T-cell (primary cell): ENCODE measurements at regions not wholly inside any gene's neighbourhood (a gene's known extent, or its start where the extent isn't known, plus 50 kb on each side); places are given as distances from the start of the nearest gene placed in this dataset.

Experiments used
- ATAC-seq, 4 experiments: fragments of 200-7000 bp in 3 of 4; fragments of 150-1000 bp in 1 of 4; cut with Tn5 transposase; replicated peaks in 1 of 4; 1 replicate in 3 of 4; 2 replicates in 1 of 4; pipeline ENCODE4 v1.10.0; 2021; ENCODE audit warnings: moderate library complexity in 3 of 4, mild to moderate bottlenecking in 2 of 4, moderate number of reproducible peaks in 1 of 4
- CTCF ChIA-PET, 2 donors: fragments of 300-600 bp; sonication (Branson Sonifier 250); formaldehyde crosslinking; loops; one replicate each; lab custom pipeline; 2022; ENCODE audit warnings: antibody characterized with exemption in 2 of 2; lab: Charles Lee
- POLR2A ChIA-PET, 2 donors: fragments of 300-600 bp; sonication (Branson Sonifier 250); formaldehyde crosslinking; loops; one replicate each; lab custom pipeline; 2022; ENCODE audit warnings: antibody characterized with exemption in 2 of 2; lab: Charles Lee
- DNase-seq, 35 experiments: peaks; one replicate each; pipeline versions ENCODE4 v3.0.0 to v3.0.0-alpha.2; 2013 to 2023
- H3K27ac ChIP-seq: one replicate; pipeline ENCODE4 v1.5.1; 2013; ENCODE audit warnings: low read length
- H3K27me3 ChIP-seq, 2 experiments: replicated peaks in 1 of 2; 1 replicate in 1 of 2; 2 replicates in 1 of 2; pipeline versions ENCODE4 v1.6.1 to v1.7.0; 2013; ENCODE audit warnings: low read length in 1 of 2, mixed read lengths in 1 of 2; ENCODE audit not compliant: control insufficient read depth in 2 of 2, insufficient read depth in 2 of 2; ENCODE audit errors: extremely low read depth in 1 of 2
- H3K36me3 ChIP-seq, 2 donors: 1 replicate in 1 of 2; 2 replicates in 1 of 2; pipeline versions ENCODE4 v1.6.1 to v1.7.0; 2013; ENCODE audit warnings: low read length in 1 of 2; ENCODE audit not compliant: control insufficient read depth in 2 of 2, insufficient read depth in 1 of 2; ENCODE audit errors: extremely low read depth in 1 of 2
- H3K4me1 ChIP-seq, 2 experiments: 1 replicate in 1 of 2; 2 replicates in 1 of 2; pipeline versions ENCODE4 v1.6.1 to v1.7.0; 2013; ENCODE audit warnings: low read length in 2 of 2, mixed read lengths in 1 of 2; ENCODE audit not compliant: insufficient read depth in 2 of 2, control insufficient read depth in 1 of 2; ENCODE audit errors: extremely low read depth in 1 of 2
- H3K4me3 ChIP-seq, 2 donors: 1 replicate in 1 of 2; 2 replicates in 1 of 2; pipeline versions ENCODE4 v1.5.1 to v1.7.0; 2013; ENCODE audit warnings: mild to moderate bottlenecking in 2 of 2, low read length in 1 of 2, moderate library complexity in 1 of 2; ENCODE audit not compliant: control insufficient read depth in 1 of 2; ENCODE audit errors: extremely low read depth in 1 of 2
- H3K9me3 ChIP-seq: 2 replicates; pipeline ENCODE4 v1.7.0; 2013
- H3K27ac Mint-ChIP-seq, 2 donors: one replicate each; pipeline ENCODE4 v1.8.0; 2020 to 2021; ENCODE audit warnings: mild to moderate bottlenecking in 2 of 2, mixed read lengths in 2 of 2
- H3K27me3 Mint-ChIP-seq, 2 donors: one replicate each; pipeline ENCODE4 v1.8.0; 2021 to 2022; ENCODE audit warnings: mixed read lengths in 2 of 2
- H3K36me3 Mint-ChIP-seq: one replicate; pipeline ENCODE4 v1.8.0; 2021; ENCODE audit warnings: mixed read lengths
- H3K4me1 Mint-ChIP-seq, 3 donors: one replicate each; pipeline ENCODE4 v1.8.0; 2020 to 2022; ENCODE audit warnings: mixed read lengths in 3 of 3, mild to moderate bottlenecking in 1 of 3
- H3K4me3 Mint-ChIP-seq, 3 donors: one replicate each; pipeline ENCODE4 v1.8.0; 2020 to 2022; ENCODE audit warnings: mild to moderate bottlenecking in 3 of 3, mixed read lengths in 3 of 3, moderate library complexity in 3 of 3
- H3K9me3 Mint-ChIP-seq, 3 donors: one replicate each; pipeline ENCODE4 v1.8.0; 2020 to 2022; ENCODE audit warnings: mixed read lengths in 3 of 3
- WGBS: methylation state at CpG from one replicate; pipeline ENCODE4 v1.1.5; 2013; ENCODE audit warnings: missing lambda C conversion rate; ENCODE audit not compliant: insufficient coverage; 5-methylcytosine and 5-hydroxymethylcytosine counted together

DNA sequence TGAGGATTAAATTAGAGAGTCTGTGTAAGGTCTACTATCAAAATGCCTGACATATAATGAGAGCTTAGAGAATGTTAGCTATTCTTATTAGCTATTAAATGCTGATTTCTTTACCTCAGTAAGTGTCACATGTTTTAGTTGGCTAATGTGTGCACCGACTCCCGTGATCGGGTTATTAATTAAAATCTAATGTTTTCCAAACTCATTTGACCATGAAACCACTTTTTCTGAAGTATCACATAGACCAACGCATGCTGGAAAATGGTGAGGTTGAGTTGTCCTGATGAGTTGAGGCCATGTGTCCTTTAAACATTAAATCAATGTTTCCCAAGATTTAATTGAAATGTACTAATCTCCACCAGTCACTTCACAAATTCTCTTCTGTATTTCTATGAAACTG lies 84.8 kb upstream of the C1QTNF7 start:
- Mint-ChIP-seq H3K9me3 (no peaks in the 10 kb centered on the region), H3K27ac (no peak overlapping the region), H3K4me3 (no peak overlapping the region), H3K4me1 (no peaks in the 10 kb centered on the region), H3K27me3 (peaks cover 0 to 4% of the 10 kb centered on the region in 2 donors), H3K36me3 (no peaks in the 10 kb centered on the region)
- no peaks in the 10 kb centered on the region for H3K9me3 ChIP-seq
- POLR2A ChIA-PET, result interaction anchor here in 1 of 2 donors (0.7 kb wide), 1 partner anchor 1715 kb away, joined by 3 read pairs; no protein-coding TSS in a partner anchor
- H3K27me3 ChIP-seq, result peaks cover 0 to 7% of the 10 kb centered on the region in 2 experiments
- H3K4me1 ChIP-seq, result no peaks in the 10 kb centered on the region
- no peak overlapping the region for H3K4me3 ChIP-seq
- DNase-seq (no peak), ATAC-seq (no peak)
- WGBS, result no CpG with 5 or more reads among the region's 4 CpGs
- CTCF ChIA-PET, result interaction anchor here (0.9 to 1.0 kb wide), 2 partner anchors 18 to 70 kb away, joined by 3 to 4 read pairs; no protein-coding TSS in a partner anchor
- H3K36me3 ChIP-seq, result no peaks in the 10 kb centered on the region
- no peak overlapping the region for H3K27ac ChIP-seq

DNA sequence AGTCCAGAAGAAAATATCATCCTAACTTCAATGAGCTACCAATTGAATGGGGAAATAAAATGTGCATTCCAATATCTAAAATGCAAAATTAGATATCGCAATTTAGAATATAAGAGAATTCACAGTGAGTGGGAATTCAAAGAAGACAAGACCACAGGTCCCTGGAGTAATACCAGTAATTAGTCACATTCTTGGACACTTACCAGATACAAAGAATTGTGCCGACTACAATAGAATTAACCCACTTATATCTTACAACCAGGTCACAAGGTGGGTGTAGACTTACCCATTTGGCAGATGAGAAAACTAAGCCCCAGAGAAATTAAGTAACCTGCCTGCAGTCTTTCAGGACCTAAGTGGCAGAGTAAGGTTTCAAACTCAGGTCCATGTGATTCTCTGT lies 84.3 kb upstream of the C1QTNF7 start:
- POLR2A ChIA-PET, result no interaction called here

DNA sequence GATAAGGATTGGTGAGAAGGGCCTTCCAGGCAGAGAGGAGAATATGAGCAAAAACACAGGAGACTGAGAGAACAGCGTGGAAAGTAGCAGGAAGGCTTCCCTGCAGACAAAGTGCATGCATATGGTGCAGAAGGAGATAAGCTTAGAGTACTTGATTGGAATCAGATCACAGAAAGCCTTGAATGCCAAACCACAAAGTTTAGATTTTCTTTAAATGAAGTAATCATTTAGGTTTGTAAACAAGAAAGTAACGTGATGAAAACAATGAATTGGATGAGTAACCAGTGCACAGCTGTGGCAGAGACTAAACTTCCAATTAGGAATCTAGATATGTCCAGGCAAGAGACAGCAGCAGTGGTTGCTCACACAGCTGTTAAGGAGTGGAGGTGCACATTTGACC lies 83.8 kb upstream of the C1QTNF7 start:
- H3K27ac ChIP-seq, result no peak overlapping the region
- H3K4me3 Mint-ChIP-seq, result no peak overlapping the region
- POLR2A ChIA-PET, result no interaction called here
- H3K4me3 ChIP-seq, result no peak overlapping the region
- CTCF ChIA-PET, result no interaction called here
- no peaks in the 10 kb centered on the region for H3K36me3 Mint-ChIP-seq
- no peaks in the 10 kb centered on the region for H3K9me3 Mint-ChIP-seq
- no peaks in the 10 kb centered on the region for H3K4me1 ChIP-seq
- 37% methylated on average over 2 of the region's 2 CpGs for WGBS
- peaks cover 0 to 4% of the 10 kb centered on the region in 2 donors for H3K27me3 Mint-ChIP-seq
- H3K4me1 Mint-ChIP-seq, result peaks cover 0 to under 1% (median under 1%) of the 10 kb centered on the region in 3 donors
- DNase-seq (no peak), ATAC-seq (no peak)
- H3K27me3 ChIP-seq, result peaks cover 0 to 7% of the 10 kb centered on the region in 2 experiments
- H3K27ac Mint-ChIP-seq, result no peak overlapping the region
- no peaks in the 10 kb centered on the region for H3K9me3 ChIP-seq
- H3K36me3 ChIP-seq, result no peaks in the 10 kb centered on the region

More for the DNA sequence above, 84.3 kb upstream of the C1QTNF7 start:
- Mint-ChIP-seq H3K27me3 (peaks cover 0 to 4% of the 10 kb centered on the region in 2 donors), H3K27ac (no peak overlapping the region), H3K4me1 (no peaks in the 10 kb centered on the region), H3K9me3 (no peaks in the 10 kb centered on the region), H3K36me3 (no peaks in the 10 kb centered on the region), H3K4me3 (no peak overlapping the region)
- Histone ChIP-seq H3K27me3 (peaks cover 0 to 7% of the 10 kb centered on the region in 2 experiments), H3K4me3 (no peak overlapping the region), H3K4me1 (no peaks in the 10 kb centered on the region), H3K36me3 (no peaks in the 10 kb centered on the region), H3K9me3 (no peaks in the 10 kb centered on the region), H3K27ac (no peak overlapping the region)
- DNase-seq, result no peak
- no CpG with 5 or more reads among the region's 2 CpGs for WGBS
- CTCF ChIA-PET, result no interaction called here
- no peak for ATAC-seq

DNA sequence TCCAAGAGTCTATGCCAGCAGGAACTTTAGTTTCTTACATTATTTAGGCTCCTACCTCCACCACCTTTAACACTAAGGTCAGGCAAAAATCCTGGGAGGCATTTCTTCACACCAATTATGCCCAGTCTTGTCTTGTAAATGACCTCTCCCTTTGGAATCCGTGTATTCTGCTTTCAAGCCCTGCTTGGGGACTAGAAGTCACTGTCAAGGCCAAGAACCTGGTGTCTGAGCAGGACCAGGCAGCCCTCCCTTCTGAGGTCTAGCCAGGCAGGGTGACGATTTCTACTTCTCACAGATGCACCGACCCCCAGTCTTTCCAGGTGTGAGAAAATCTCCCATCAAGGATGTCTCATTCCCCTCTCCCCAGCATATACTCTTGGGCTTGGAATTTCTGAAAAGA lies 82.7 kb upstream of the C1QTNF7 start:
- no peak overlapping the region for H3K4me3 Mint-ChIP-seq
- Histone ChIP-seq H3K27ac (no peak overlapping the region), H3K4me1 (no peaks in the 10 kb centered on the region), H3K4me3 (no peak overlapping the region), H3K9me3 (no peaks in the 10 kb centered on the region), H3K36me3 (no peaks in the 10 kb centered on the region), H3K27me3 (peaks cover 0 to 7% of the 10 kb centered on the region in 2 experiments)
- 47% methylated on average over 2 of the region's 3 CpGs for WGBS
- no peak overlapping the region for H3K27ac Mint-ChIP-seq
- DNase-seq (no peak), ATAC-seq (no peak)
- H3K36me3 Mint-ChIP-seq, result no peaks in the 10 kb centered on the region
- ChIA-PET POLR2A (no interaction called here), CTCF (no interaction called here)
- peaks cover 5 to 10% (median 6%) of the 10 kb centered on the region in 3 donors for H3K4me1 Mint-ChIP-seq
- H3K27me3 Mint-ChIP-seq, result peaks cover 0 to 3% of the 10 kb centered on the region in 2 donors
- no peaks in the 10 kb centered on the region for H3K9me3 Mint-ChIP-seq

DNA sequence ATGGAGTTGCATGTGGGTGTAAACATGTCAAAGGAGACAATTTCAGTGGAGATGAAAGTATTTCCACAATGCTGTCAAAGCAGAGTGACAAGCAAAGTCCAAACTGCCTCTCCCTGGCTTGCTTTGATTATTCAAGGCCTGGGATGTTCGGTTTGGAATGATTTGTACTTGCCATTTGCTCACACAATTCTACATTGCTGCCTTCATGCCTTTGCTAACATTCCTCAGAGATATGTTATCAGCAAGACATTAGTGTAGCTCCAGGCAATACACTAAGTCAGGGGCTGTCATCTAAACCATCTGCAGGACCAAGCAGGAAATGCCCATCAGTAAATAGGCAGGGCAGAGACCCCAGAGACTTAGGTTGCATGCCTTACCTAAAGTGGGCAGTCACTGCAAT lies 79.6 kb upstream of the C1QTNF7 start:
- Mint-ChIP-seq H3K4me1 (peaks cover 5 to 10% (median 6%) of the 10 kb centered on the region in 3 donors), H3K4me3 (no peak overlapping the region), H3K9me3 (no peaks in the 10 kb centered on the region), H3K27ac (no peak overlapping the region), H3K27me3 (no peaks in the 10 kb centered on the region), H3K36me3 (no peaks in the 10 kb centered on the region)
- H3K27me3 ChIP-seq, result no peaks in the 10 kb centered on the region
- H3K4me1 ChIP-seq, result peaks cover 0 to 2% of the 10 kb centered on the region in 2 experiments
- no peaks in the 10 kb centered on the region for H3K36me3 ChIP-seq
- ATAC-seq (no peak), DNase-seq (no peak)
- H3K4me3 ChIP-seq, result no peak overlapping the region
- no peak overlapping the region for H3K27ac ChIP-seq
- WGBS, result 40% methylated on average over 1 of the region's 1 CpG
- ChIA-PET POLR2A (interaction anchor here in 1 of 2 donors (0.6 kb wide), 1 partner anchor 699 kb away, joined by 8 read pairs; no protein-coding TSS in a partner anchor), CTCF (no interaction called here)
- H3K9me3 ChIP-seq, result no peaks in the 10 kb centered on the region

DNA sequence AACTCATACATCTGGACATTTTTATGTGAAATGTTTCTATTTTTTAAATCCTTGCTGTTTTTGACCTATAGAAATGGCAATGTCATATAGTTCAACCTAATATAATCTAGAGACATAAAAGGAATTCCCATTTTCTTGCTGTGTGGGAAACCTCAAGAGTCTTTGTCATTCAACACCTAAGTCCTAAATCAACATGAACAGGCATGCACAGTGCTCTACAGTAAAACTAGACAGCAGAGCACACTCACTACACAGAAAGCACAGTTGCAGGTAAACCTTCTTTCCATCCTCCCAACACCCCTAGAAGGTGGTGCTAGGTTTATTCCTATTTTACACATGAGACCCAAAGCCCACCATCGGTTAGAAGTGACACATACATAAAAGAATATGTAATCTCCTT lies 79.1 kb upstream of the C1QTNF7 start:
- Histone ChIP-seq H3K4me3 (no peak overlapping the region), H3K9me3 (no peaks in the 10 kb centered on the region), H3K27ac (no peak overlapping the region), H3K36me3 (no peaks in the 10 kb centered on the region), H3K4me1 (peaks cover 0 to 2% of the 10 kb centered on the region in 2 experiments), H3K27me3 (no peaks in the 10 kb centered on the region)
- peaks cover 5 to 10% (median 6%) of the 10 kb centered on the region in 3 donors for H3K4me1 Mint-ChIP-seq
- no peaks in the 10 kb centered on the region for H3K36me3 Mint-ChIP-seq
- no peaks in the 10 kb centered on the region for H3K9me3 Mint-ChIP-seq
- CTCF ChIA-PET, result no interaction called here
- no peak overlapping the region for H3K4me3 Mint-ChIP-seq
- no peak overlapping the region for H3K27ac Mint-ChIP-seq
- H3K27me3 Mint-ChIP-seq, result no peaks in the 10 kb centered on the region
- DNase-seq (no peak), ATAC-seq (no peak)
- POLR2A ChIA-PET, result no interaction called here
- no CpG with 5 or more reads among the region's 1 CpG for WGBS

DNA sequence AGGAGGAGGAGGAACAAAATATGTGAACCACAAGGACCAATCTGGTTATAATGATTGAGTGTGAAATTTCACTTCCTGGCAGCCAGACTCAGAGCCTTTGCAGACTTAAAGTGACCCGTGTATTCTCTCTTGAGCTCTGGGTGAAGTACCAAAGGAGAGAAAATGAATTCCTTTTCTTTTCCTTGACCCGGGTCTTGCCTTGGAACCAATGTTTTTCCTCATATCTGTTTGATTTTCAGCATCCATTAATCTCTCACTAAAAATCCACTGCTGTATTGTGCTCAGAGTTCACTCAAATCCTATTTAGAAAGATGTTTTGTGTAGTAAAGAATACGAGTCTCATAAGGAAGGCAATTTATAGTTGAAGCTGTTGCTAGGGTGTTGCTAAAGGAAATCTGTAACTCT lies 78.3 kb upstream of the C1QTNF7 start:
- DNase-seq, result no peak
- no peaks in the 10 kb centered on the region for H3K36me3 ChIP-seq
- H3K4me3 ChIP-seq, result no peak overlapping the region
- WGBS, result no CpG with 5 or more reads among the region's 3 CpGs
- no peak overlapping the region for H3K27ac Mint-ChIP-seq
- CTCF ChIA-PET, result no interaction called here
- no peaks in the 10 kb centered on the region for H3K27me3 ChIP-seq
- peaks cover 0 to 2% of the 10 kb centered on the region in 2 experiments for H3K4me1 ChIP-seq
- H3K27ac ChIP-seq, result no peak overlapping the region
- H3K4me1 Mint-ChIP-seq, result peaks cover 5 to 10% (median 6%) of the 10 kb centered on the region in 3 donors
- POLR2A ChIA-PET, result no interaction called here
- H3K9me3 ChIP-seq, result no peaks in the 10 kb centered on the region
- no peaks in the 10 kb centered on the region for H3K9me3 Mint-ChIP-seq
- H3K4me3 Mint-ChIP-seq, result no peak overlapping the region
- H3K27me3 Mint-ChIP-seq, result no peaks in the 10 kb centered on the region
- no peaks in the 10 kb centered on the region for H3K36me3 Mint-ChIP-seq
- no peak for ATAC-seq
